ENCODE measurements at regions not wholly inside any gene's neighbourhood (a gene's known extent, or its start where the extent isn't known, plus 50 kb on each side); places are given as distances from the start of the nearest gene placed in this dataset.

GRCh38 chr6:142523515-142524375, 221.9 kb downstream of the ADGRG6 start:
- H3K4me3 ChIP-seq (ENCODE audit: control insufficient read depth, low read depth, low read length) = no peak overlapping the region
- no peak for DNase-seq (ENCODE audit: low read depth)
- TF ChIP-seq CTCF (IDR thresholded peaks at IDR 0.05; ENCODE audit: control insufficient read depth, insufficient read depth, low read depth, low read length, missing control alignments) = no peak

- no peak overlapping the region for H3K4me3 ChIP-seq (ENCODE audit: control insufficient read depth, low read depth, low read length)
- DNase-seq (ENCODE audit: low read depth) = no peak
- no peak for TF ChIP-seq CTCF (IDR thresholded peaks at IDR 0.05; ENCODE audit: control insufficient read depth, insufficient read depth, low read depth, low read length, missing control alignments)
Observed at GRCh38 chr6:142530566-142530965, 228.8 kb downstream of the ADGRG6 start.

- no peak overlapping the region for H3K4me3 ChIP-seq (ENCODE audit: control insufficient read depth, low read depth, low read length)
- TF ChIP-seq CTCF (IDR thresholded peaks at IDR 0.05; ENCODE audit: control insufficient read depth, insufficient read depth, low read depth, low read length, missing control alignments) = no peak
- DNase-seq (ENCODE audit: low read depth) = no peak
Observed at GRCh38 chr6:142531727-142532126, 229.9 kb downstream of the ADGRG6 start.

- TF ChIP-seq CTCF (IDR thresholded peaks at IDR 0.05; ENCODE audit: control insufficient read depth, insufficient read depth, low read depth, low read length, missing control alignments) = no peak
- no peak for DNase-seq (ENCODE audit: low read depth)
- no peak overlapping the region for H3K4me3 ChIP-seq (ENCODE audit: control insufficient read depth, low read depth, low read length)
Observed at GRCh38 chr6:142534076-142534475, 232.3 kb downstream of the ADGRG6 start.

GRCh38 chr6:142534484-142534883, 232.7 kb downstream of the ADGRG6 start:
- no peak for TF ChIP-seq CTCF (IDR thresholded peaks at IDR 0.05; ENCODE audit: control insufficient read depth, insufficient read depth, low read depth, low read length, missing control alignments)
- no peak overlapping the region for H3K4me3 ChIP-seq (ENCODE audit: control insufficient read depth, low read depth, low read length)
- no peak for DNase-seq (ENCODE audit: low read depth)

GRCh38 chr6:142537612-142538478, 236.0 kb downstream of the ADGRG6 start:
- H3K4me3 ChIP-seq (ENCODE audit: control insufficient read depth, low read depth, low read length) = no peak overlapping the region
- peak; percentile 63 for TF ChIP-seq CTCF (IDR thresholded peaks at IDR 0.05; ENCODE audit: control insufficient read depth, insufficient read depth, low read depth, low read length, missing control alignments)
- no peak for DNase-seq (ENCODE audit: low read depth)

Measured in AG09309 (cell line).